ENCODE measurements at regions not wholly inside any gene's neighbourhood (a gene's known extent, or its start where the extent isn't known, plus 50 kb on each side); places are given as distances from the start of the nearest gene placed in this dataset.

- DNase-seq (ENCODE audit: low spot score) = no peak
- ATAC-seq = no peak
Observed at GRCh38 chr14:76929927-76930326, 98.6 kb downstream of the IRF2BPL start.

GRCh38 chr14:76927971-76928700 is 100.4 kb downstream of the IRF2BPL start:
- DNase-seq (ENCODE audit: low spot score) = no peak
- no peak for ATAC-seq

GRCh38 chr14:76926521-76927251 is 100.5 kb downstream of the LRRC74A start:
- ATAC-seq = no peak
- DNase-seq (ENCODE audit: low spot score) = no peak

DNA sequence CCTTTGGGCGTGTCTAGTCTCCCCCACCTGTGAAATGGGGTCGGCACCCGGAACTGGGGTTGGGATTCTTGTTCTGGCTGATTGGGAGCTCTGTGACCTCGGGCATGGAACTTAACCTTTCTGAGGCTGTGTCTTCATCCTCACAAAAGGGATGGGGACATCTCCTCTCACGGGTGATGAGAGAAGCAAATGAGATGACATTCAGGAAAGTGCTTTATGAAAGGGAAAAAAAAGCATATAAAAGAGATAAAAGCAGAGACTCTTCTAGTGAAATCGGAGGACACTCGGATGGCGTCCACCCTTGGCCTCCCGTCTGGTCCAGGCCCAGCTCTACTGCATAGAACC is 98.9 kb downstream of the LRRC74A start:
- DNase-seq (ENCODE audit: low spot score) = no peak
- ATAC-seq = no peak

DNA sequence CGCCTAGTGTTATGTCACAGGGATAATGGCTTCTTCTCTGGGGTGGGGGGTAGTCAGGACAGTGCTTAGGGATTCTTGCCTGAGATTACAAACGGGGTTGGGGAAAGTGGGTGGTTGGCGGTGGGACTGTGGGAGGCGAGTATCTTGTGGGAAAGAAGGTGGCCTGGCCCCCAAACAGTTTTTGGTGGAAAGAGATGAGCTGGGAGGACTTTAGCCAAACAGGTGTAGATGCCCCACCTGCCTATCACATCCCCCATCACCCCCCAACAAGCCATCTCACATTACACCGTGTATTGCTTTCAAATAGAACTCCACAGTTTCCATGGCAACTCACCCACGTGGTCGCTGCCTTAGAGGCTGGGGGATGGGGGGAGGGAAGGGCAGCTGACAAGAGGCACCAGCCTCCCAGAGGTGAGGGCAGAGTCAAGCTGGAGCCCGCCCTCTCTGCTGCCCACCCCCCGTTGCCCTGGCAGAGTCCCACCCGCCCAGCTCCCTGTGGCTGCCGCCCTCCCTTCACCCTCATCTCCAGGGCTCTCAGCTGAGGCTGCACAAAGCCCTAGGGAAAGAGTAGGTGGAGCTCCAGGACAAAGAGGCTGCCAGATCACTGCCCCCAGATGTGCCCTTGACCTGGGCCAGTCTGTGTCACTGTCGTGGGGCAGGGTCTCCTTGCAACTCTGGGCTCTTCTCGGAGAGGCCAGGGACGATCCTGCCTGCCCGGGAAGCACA is 98.3 kb downstream of the LRRC74A start:
- DNase-seq (ENCODE audit: low spot score) (no peak), ATAC-seq (no peak)

DNA sequence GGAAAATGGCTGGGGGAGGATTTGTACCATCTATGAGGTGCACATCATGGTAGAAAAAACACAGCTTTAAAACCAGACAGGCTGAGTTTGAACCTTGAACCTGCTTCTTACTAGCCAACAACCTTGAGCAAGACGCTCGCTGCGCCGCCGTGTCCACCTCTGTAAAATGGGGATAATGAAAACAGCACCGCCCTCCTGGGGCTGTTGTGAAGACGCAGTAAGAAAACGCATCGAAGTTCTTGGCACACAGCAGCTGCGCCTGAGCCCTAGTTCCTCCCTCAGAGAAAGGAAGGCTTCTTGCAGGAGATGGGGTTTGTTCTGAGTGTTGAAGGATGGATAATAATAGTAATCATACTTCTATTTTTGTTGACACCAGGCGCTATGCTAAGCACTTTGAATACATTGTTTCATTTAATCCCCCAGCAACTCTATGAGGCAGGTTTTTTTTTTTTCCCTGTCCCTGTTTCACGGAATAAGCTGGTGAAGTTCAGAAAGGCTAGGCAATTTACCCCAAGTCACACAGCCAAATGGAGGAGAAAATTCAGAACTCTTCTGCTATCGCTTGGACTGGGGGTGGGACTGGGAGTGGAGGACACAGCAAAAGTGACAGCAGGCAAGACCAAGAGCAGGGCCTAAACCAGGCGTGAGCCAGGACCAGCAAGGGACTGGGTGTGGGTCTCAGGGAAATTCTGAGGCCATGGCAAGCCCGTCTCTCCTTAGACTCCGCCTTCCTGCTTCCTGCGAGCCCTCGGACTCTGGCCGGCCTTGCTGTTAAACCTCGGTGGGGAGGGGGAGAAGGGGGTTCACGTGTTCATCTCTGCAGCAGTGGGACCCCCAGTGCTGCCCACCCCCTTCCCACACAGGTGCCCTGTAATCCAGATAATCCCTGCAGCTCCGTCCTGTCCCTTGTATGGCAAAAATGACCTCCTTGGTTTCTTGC is 97.5 kb downstream of the LRRC74A start:
- DNase-seq (ENCODE audit: low spot score) (no peak), ATAC-seq (no peak)

DNA sequence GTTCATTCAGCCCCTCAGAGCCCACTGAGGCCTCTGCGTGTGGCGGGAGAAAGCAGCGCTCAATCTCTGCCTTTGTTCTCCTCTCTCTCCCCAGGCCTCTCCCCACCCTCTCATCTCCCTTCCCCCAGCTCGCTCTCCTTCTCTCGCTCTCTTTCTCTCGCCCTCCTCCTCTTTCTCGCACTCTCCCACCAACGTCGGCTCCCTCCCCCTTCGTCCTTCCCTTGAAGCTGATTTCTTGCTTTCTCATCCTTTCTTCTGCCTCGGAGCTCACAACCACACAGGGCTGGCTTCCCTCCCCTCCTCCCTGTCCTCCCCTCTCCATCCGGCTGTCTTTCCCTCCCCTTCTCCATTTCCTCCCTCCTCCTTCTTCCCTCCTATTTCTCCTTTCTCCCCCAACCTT is 96.4 kb downstream of the LRRC74A start:
- DNase-seq (ENCODE audit: low spot score) = no peak
- no peak for ATAC-seq

GRCh38 chr14:76922092-76922491 is 95.9 kb downstream of the LRRC74A start:
- no peak for DNase-seq (ENCODE audit: low spot score)
- ATAC-seq = no peak

DNA sequence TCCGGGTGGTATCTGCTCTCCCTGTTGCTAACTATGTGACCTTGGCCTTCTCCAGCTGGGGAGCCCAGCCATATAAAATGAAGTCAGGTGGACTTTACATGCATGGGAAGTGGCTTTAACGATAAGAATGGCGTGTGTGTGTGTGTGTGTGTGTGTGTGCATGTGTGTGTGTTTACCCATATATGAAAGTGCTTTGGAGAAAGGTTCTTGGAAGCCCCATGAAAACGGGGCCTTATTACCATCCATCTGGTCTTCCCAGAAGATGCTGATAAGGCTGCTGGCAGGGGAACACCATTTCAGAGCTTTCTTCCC is 94.8 kb downstream of the LRRC74A start:
- no peak for DNase-seq (ENCODE audit: low spot score)
- ATAC-seq = no peak

- DNase-seq (ENCODE audit: low spot score) (peak; percentile 55), ATAC-seq (no peak)
Observed at GRCh38 chr14:76920331-76921087, 94.3 kb downstream of the LRRC74A start.

DNA sequence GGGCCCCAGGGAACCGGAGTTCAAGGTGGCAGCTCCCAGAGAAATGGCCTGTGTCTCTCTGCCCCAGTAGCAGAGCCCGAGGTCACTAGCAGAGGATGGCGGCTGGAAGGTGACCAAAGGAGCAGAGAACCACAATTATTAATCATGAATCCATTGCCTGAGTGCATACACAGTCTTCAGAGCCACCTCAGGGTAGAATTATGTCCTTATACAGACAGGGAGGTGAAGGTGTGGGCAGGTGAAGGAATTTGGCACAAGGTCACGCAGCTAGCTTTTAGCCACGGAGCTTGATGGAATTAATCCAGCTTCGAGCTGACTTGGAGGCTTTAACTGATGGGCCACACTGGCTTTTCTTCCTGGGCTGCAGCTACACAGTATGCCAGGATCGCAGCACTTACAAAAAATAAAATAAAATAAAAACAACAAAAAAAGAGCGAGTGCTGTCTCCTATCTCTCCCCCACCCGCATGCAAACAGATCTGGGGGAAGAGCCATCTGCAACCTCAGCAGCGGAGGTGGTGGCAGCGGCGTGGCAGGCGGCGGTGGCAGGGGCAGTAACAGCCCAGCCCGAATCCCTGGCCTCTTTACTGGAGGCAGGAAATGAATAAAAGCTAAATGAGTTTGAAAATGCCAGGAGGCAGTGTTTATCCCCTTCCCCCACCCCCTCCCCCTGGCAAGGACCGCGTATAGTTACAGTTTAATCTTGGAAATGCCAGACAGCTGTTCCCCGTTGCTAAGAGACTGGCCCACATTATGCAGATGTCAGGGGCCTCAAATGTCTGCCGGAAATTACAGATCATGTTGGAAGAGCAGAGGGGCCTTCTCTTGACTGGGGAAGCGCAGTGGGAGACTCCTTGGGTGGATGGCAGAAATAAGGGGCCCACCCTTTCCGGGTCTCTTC is 93.5 kb downstream of the LRRC74A start:
- ATAC-seq (peak; percentile 40), DNase-seq (ENCODE audit: low spot score) (peak; percentile 62)

Measured in left lobe of liver (tissue), 2 donors.